ENCODE measurements at regions not wholly inside any gene's neighbourhood (a gene's known extent, or its start where the extent isn't known, plus 50 kb on each side); places are given as distances from the start of the nearest gene placed in this dataset.

DNA sequence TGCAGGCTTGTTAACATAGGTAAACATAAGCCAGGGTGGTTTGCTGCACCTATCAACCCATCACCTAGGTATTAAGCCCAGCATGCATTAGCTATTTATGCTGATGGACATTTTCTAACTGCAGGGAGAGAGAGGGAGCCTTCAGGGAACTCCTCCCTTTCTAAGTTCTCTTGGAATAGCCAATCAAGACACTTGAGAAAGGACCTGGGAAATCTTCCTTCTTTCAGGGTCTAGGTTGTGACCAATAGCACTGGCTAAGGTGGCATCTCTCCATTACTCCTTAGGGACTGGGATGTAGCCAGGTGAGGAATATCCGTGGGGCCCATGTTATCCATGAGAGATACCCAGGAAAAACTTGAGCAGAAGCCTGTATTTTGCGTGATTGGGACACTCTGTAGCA lies 849.6 kb upstream of the MAP3K7 start:
- H4K91ac ChIP-seq (replicated peaks; ENCODE audit: insufficient read length, low read length) = no peak overlapping the region
- 85% methylated on average over 2 of the region's 2 CpGs; no CpG with 5 or more reads in 1 of the 2 experiments for WGBS, 2 experiments (ENCODE audit: extremely low coverage in 1 of 2, insufficient coverage in 1 of 2, insufficient read length in 1 of 2, insufficient replicate concordance in 2 of 2, low coverage in 1 of 2, low lambda C conversion rate in 2 of 2, missing lambda C conversion rate in 1 of 2)
- H2BK5ac ChIP-seq (ENCODE audit: low read depth, low read length) = no peak overlapping the region
- H4K20me1 ChIP-seq (replicated peaks in 1 of 2; ENCODE audit: control insufficient read depth in 1 of 2, insufficient read depth in 2 of 2, low read length in 2 of 2) = no peaks in the 10 kb centered on the region
- no peaks in the 10 kb centered on the region for H3K79me2 ChIP-seq (ENCODE audit: control insufficient read depth in 1 of 2, insufficient read depth in 2 of 2, low read length in 2 of 2)
- peaks cover 0 to 3% (median 0%) of the 10 kb centered on the region in 4 experiments; a peak in 1 of 7 replicates for H3K27me3 ChIP-seq (replicated peaks in 1 of 4; ENCODE audit: control insufficient read depth in 3 of 4, extremely low read depth in 1 of 4, insufficient read depth in 3 of 4, low read length in 3 of 4)
- H3K27ac ChIP-seq (ENCODE audit: low read depth, low read length) = no peak overlapping the region
- peaks cover 0 to 5% (median 2%) of the 10 kb centered on the region in 4 experiments; a peak in 2 of 7 replicates for H3K4me1 ChIP-seq (replicated peaks in 1 of 4; ENCODE audit: control insufficient read depth in 3 of 4, insufficient read depth in 4 of 4, low read length in 3 of 4)
- no peak overlapping the region for H3K4me2 ChIP-seq (ENCODE audit: insufficient read depth in 1 of 2, low read depth in 2 of 2, low read length in 2 of 2)
- H2BK120ac ChIP-seq (replicated peaks; ENCODE audit: low read depth, low read length) = no peak overlapping the region
- H2AFZ ChIP-seq (ENCODE audit: low read length) = no peak overlapping the region
- ChIA-PET CTCF (ENCODE audit: partially characterized antibody) (no interaction called here), POLR2A (ENCODE audit: partially characterized antibody) (no interaction called here)
- H2AK5ac ChIP-seq (ENCODE audit: low read depth, low read length) = no peak overlapping the region
- H2BK20ac ChIP-seq (ENCODE audit: low read length) = no peak overlapping the region
- no peak overlapping the region for H3K56ac ChIP-seq (replicated peaks; ENCODE audit: insufficient read length, low read depth, low read length)
- no peak overlapping the region for H2BK15ac ChIP-seq (ENCODE audit: low read length)
- no peak overlapping the region for H3K9ac ChIP-seq (replicated peaks in 1 of 4; ENCODE audit: extremely low read depth in 1 of 4, low read depth in 3 of 4, low read length in 3 of 4)
- no peak overlapping the region for H4K5ac ChIP-seq (ENCODE audit: insufficient read length, low read depth, low read length)
- FAIRE-seq = no peak
- no peak overlapping the region for H3K23ac ChIP-seq (ENCODE audit: insufficient read length)
- no peak overlapping the region for H3K4ac ChIP-seq (replicated peaks; ENCODE audit: insufficient read length, low read depth, low read length)
- H3K23me2 ChIP-seq (ENCODE audit: low read depth, low read length) = no peaks in the 10 kb centered on the region
- no peak overlapping the region for H4K8ac ChIP-seq (ENCODE audit: extremely low read depth, insufficient read depth, low read length)
- H3K36me3 ChIP-seq (ENCODE audit: control insufficient read depth in 2 of 4, insufficient read depth in 4 of 4, low read length in 3 of 4) = no peaks in the 10 kb centered on the region
- no peak overlapping the region for H3K4me3 ChIP-seq (ENCODE audit: extremely low read depth in 1 of 4, insufficient read depth in 2 of 4, low read depth in 3 of 4, low read length in 4 of 4)
- H3K14ac ChIP-seq (ENCODE audit: insufficient read length) = no peak overlapping the region
- DNase-seq (ENCODE audit: low read depth in 1 of 2, low spot score in 2 of 2) = no peak
- no peak overlapping the region for H3K18ac ChIP-seq (ENCODE audit: extremely low read depth, low read length)
- no peak overlapping the region for H2BK12ac ChIP-seq (ENCODE audit: low read depth, low read length)
- H3K9me3 ChIP-seq (ENCODE audit: insufficient read depth in 2 of 2, low read depth in 1 of 2, low read length in 1 of 2) = no peaks in the 10 kb centered on the region
- H3K79me1 ChIP-seq (ENCODE audit: low read depth, low read length) = no peaks in the 10 kb centered on the region
- TF ChIP-seq KDM5A (IDR thresholded peaks at IDR 0.05; ENCODE audit: low read length) (no peak), CBX5 (IDR thresholded peaks at IDR 0.05; ENCODE audit: low read depth, low read length) (no peak), RBBP5 (IDR thresholded peaks at IDR 0.05; ENCODE audit: borderline replicate concordance, low read depth, low read length) (no peak), POLR2A (IDR thresholded peaks at IDR 0.05; ENCODE audit: control extremely low read depth in 1 of 2, low read depth in 2 of 2, low read length in 2 of 2) (no peak), TCF12 (IDR thresholded peaks at IDR 0.05; ENCODE audit: low read depth, low read length) (no peak), ZNF274 (IDR thresholded peaks at IDR 0.05; ENCODE audit: borderline replicate concordance, extremely low read depth, low read length) (no peak), SP4 (IDR thresholded peaks at IDR 0.05; ENCODE audit: low read length) (no peak), TAF1 (IDR thresholded peaks at IDR 0.05; ENCODE audit: low read depth, low read length) (no peak), KDM4A (IDR thresholded peaks at IDR 0.05; ENCODE audit: low read depth, low read length, severe bottlenecking) (no peak), RFX5 (IDR thresholded peaks at IDR 0.05; ENCODE audit: borderline replicate concordance, low read depth, low read length) (no peak), FOSL1 (IDR thresholded peaks at IDR 0.05; ENCODE audit: insufficient read depth, low read depth, low read length) (no peak), TBP (IDR thresholded peaks at IDR 0.05; ENCODE audit: low read depth, low read length) (no peak), TEAD4 (IDR thresholded peaks at IDR 0.05; ENCODE audit: low read depth, low read length) (no peak)
- TF ChIP-seq, protein P1, sequence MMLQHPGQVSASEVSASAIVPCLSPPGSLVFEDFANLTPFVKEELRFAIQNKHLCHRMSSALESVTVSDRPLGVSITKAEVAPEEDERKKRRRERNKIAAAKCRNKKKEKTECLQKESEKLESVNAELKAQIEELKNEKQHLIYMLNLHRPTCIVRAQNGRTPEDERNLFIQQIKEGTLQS (IDR thresholded peaks at IDR 0.05; ENCODE audit: insufficient read depth, low read depth, low read length) = no peak
- TF ChIP-seq, protein P2, sequence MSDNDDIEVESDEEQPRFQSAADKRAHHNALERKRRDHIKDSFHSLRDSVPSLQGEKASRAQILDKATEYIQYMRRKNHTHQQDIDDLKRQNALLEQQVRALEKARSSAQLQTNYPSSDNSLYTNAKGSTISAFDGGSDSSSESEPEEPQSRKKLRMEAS (IDR thresholded peaks at IDR 0.05) = no peak

Data from H1 (cell line).